ENCODE measurements at regions not wholly inside any gene's neighbourhood (a gene's known extent, or its start where the extent isn't known, plus 50 kb on each side); places are given as distances from the start of the nearest gene placed in this dataset.

- Histone ChIP-seq H3K4me2 (ENCODE audit: low read depth, low read length) (no peak overlapping the region), H4K20me1 (ENCODE audit: insufficient read depth, low read length) (no peaks in the 10 kb centered on the region), H3K79me2 (ENCODE audit: insufficient read depth, low read length) (no peaks in the 10 kb centered on the region), H3K4me1 (ENCODE audit: insufficient read depth, low read length) (no peaks in the 10 kb centered on the region), H3K27ac (ENCODE audit: extremely low read length, insufficient read depth, low read length) (no peak overlapping the region), H3K9me3 (ENCODE audit: low read length) (peaks cover 17% of the 10 kb centered on the region; the same call in 1 of the 2 replicates), H3K27me3 (ENCODE audit: control insufficient read depth in 1 of 2, insufficient read depth in 2 of 2, low read length in 2 of 2) (no peaks in the 10 kb centered on the region), H3K4me3 (replicated peaks in 1 of 3; ENCODE audit: insufficient read depth in 1 of 3, low read depth in 2 of 3, low read length in 3 of 3) (no peak overlapping the region), H3K36me3 (replicated peaks in 1 of 2; ENCODE audit: control insufficient read depth in 1 of 2, insufficient read depth in 2 of 2, low read length in 2 of 2) (no peaks in the 10 kb centered on the region), H2AFZ (ENCODE audit: low read length) (no peak overlapping the region), H3K9ac (ENCODE audit: insufficient read depth, low read depth, low read length) (no peak overlapping the region)
- intact Hi-C loops (cut with micrococcal nuclease; ENCODE audit: unreplicated experiment) = no loop called here
- POLR2A ChIA-PET = no interaction called here
- CTCF ChIA-PET (ENCODE audit: low intra/inter-chr PET ratio, low total read pairs) = no interaction called here
- ATAC-seq (no peak), DNase-seq (ENCODE audit: low spot score) (no peak), FAIRE-seq (no peak)
- TF ChIP-seq ATF7 (IDR thresholded peaks at IDR 0.05) (peak; percentile 82), ATF7 (CRISPR knock-in tag; IDR thresholded peaks at IDR 0.05) (no peak), ZNF501 (CRISPR knock-in tag; IDR thresholded peaks at IDR 0.05) (no peak)
- in situ Hi-C loops (cut with HindIII; ENCODE audit: extremely low pct_ligation_motif_present, low pct_unique_long_range_greater_than_20kb) = no loop called here
- BruUV-seq (replicated peaks) = no TSS peak
These were observed 143.4 kb downstream of the NPR3 start for GRCh38 chr5:32854473-32854872.

GRCh38 chr5:32859211-32859641 lies 148.1 kb downstream of the NPR3 start:
- H3K27me3 ChIP-seq (ENCODE audit: control insufficient read depth in 1 of 2, insufficient read depth in 2 of 2, low read length in 2 of 2) = no peaks in the 10 kb centered on the region
- H3K9me3 ChIP-seq (ENCODE audit: low read length) = peaks cover 19% of the 10 kb centered on the region; the same call in 1 of the 2 replicates
- H4K20me1 ChIP-seq (ENCODE audit: insufficient read depth, low read length) = no peaks in the 10 kb centered on the region
- H3K9ac ChIP-seq (ENCODE audit: insufficient read depth, low read depth, low read length) = no peak overlapping the region
- FAIRE-seq (no peak), DNase-seq (ENCODE audit: low spot score) (no peak), ATAC-seq (no peak)
- intact Hi-C loops (cut with micrococcal nuclease; ENCODE audit: unreplicated experiment) (no loop called here), in situ Hi-C loops (cut with HindIII; ENCODE audit: extremely low pct_ligation_motif_present, low pct_unique_long_range_greater_than_20kb) (no loop called here)
- H3K4me1 ChIP-seq (ENCODE audit: insufficient read depth, low read length) = no peaks in the 10 kb centered on the region
- ChIA-PET POLR2A (no interaction called here), CTCF (ENCODE audit: low intra/inter-chr PET ratio, low total read pairs) (no interaction called here)
- no TSS peak for BruUV-seq (replicated peaks)
- TF ChIP-seq REL (CRISPR knock-in tag; conservative IDR thresholded peaks at IDR 0.05) = no peak
- no peak for TF ChIP-seq SP140L (CRISPR knock-in tag; IDR thresholded peaks at IDR 0.05; ENCODE audit: borderline replicate concordance)
- no peak for TF ChIP-seq ZNF501 (CRISPR knock-in tag; IDR thresholded peaks at IDR 0.05)
- no peak for TF ChIP-seq THAP7 (CRISPR knock-in tag; IDR thresholded peaks at IDR 0.05)
- no peak for TF ChIP-seq BHLHE40 (IDR thresholded peaks at IDR 0.05; ENCODE audit: low read length)
- TF ChIP-seq POLR2AphosphoS5 (IDR thresholded peaks at IDR 0.05; ENCODE audit: low read depth, low read length) = no peak
- no peak for TF ChIP-seq HDAC6 (IDR thresholded peaks at IDR 0.05; ENCODE audit: low read depth, low read length)
- TF ChIP-seq FOXA1 (IDR thresholded peaks at IDR 0.05) = no peak
- no peak for TF ChIP-seq FOXA1 (CRISPR knock-in tag; IDR thresholded peaks at IDR 0.05)
- TF ChIP-seq MEIS1 (CRISPR knock-in tag; IDR thresholded peaks at IDR 0.05; ENCODE audit: borderline replicate concordance) = no peak
- no peak for TF ChIP-seq NBN (conservative IDR thresholded peaks at IDR 0.05)
- no peak for TF ChIP-seq DNMT1 (CRISPR knock-in tag; IDR thresholded peaks at IDR 0.05)
- TF ChIP-seq CBX2 (IDR thresholded peaks at IDR 0.05; ENCODE audit: low read depth, low read length) = no peak
- TF ChIP-seq CBX2 (CRISPR knock-in tag; IDR thresholded peaks at IDR 0.05; ENCODE audit: low read depth) = no peak
- TF ChIP-seq, protein P1, sequence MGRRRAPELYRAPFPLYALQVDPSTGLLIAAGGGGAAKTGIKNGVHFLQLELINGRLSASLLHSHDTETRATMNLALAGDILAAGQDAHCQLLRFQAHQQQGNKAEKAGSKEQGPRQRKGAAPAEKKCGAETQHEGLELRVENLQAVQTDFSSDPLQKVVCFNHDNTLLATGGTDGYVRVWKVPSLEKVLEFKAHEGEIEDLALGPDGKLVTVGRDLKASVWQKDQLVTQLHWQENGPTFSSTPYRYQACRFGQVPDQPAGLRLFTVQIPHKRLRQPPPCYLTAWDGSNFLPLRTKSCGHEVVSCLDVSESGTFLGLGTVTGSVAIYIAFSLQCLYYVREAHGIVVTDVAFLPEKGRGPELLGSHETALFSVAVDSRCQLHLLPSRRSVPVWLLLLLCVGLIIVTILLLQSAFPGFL (CRISPR knock-in tag; IDR thresholded peaks at IDR 0.05) = no peak
- no peak for TF ChIP-seq STAT5B (CRISPR knock-in tag; IDR thresholded peaks at IDR 0.05)
- no peak for TF ChIP-seq ZNF740 (CRISPR knock-in tag; IDR thresholded peaks at IDR 0.05)
- no peak overlapping the region for H3K4me2 ChIP-seq (ENCODE audit: low read depth, low read length)
- H3K27ac ChIP-seq (ENCODE audit: extremely low read length, insufficient read depth, low read length) = no peak overlapping the region
- no peak overlapping the region for H2AFZ ChIP-seq (ENCODE audit: low read length)
- H3K79me2 ChIP-seq (ENCODE audit: insufficient read depth, low read length) = no peaks in the 10 kb centered on the region
- no peak overlapping the region for H3K4me3 ChIP-seq (replicated peaks in 1 of 3; ENCODE audit: insufficient read depth in 1 of 3, low read depth in 2 of 3, low read length in 3 of 3)
- H3K36me3 ChIP-seq (replicated peaks in 1 of 2; ENCODE audit: control insufficient read depth in 1 of 2, insufficient read depth in 2 of 2, low read length in 2 of 2) = no peaks in the 10 kb centered on the region
